HepG2 (cell line): ENCODE measurements at regions not wholly inside any gene's neighbourhood (a gene's known extent, or its start where the extent isn't known, plus 50 kb on each side); places are given as distances from the start of the nearest gene placed in this dataset.

Source experiments
- AGO2 ChIP-seq: fragments of 200-400 bp; formaldehyde crosslinking; optimal IDR thresholded peaks from 2 replicates; pipeline ENCODE3; 2017; ENCODE audit warnings: mild to moderate bottlenecking, low read depth, low read length, moderate library complexity
- CENPX ChIP-seq: sonication (generic); formaldehyde crosslinking; IDR thresholded peaks from 2 replicates; pipeline ENCODE4 v1.9.0; 2021; ENCODE audit warnings: mild to moderate bottlenecking, missing genetic modification reagents, moderate library complexity
- KLF15 ChIP-seq: sonication (generic); formaldehyde crosslinking; IDR thresholded peaks from 2 replicates; pipeline ENCODE4 v1.8.1; 2023; ENCODE audit warnings: borderline replicate concordance, mild to moderate bottlenecking, inconsistent platforms, missing genetic modification reagents, mixed read lengths
- NKX3-1 ChIP-seq: sonication (generic); formaldehyde crosslinking; IDR thresholded peaks from 2 replicates; pipeline ENCODE4 v1.5.0; 2020; ENCODE audit warnings: missing genetic modification reagents
- PAWR ChIP-seq: sonication (generic); formaldehyde crosslinking; IDR thresholded peaks from 2 replicates; pipeline ENCODE4 v1.4.0; 2020; ENCODE audit warnings: missing genetic modification reagents, mild to moderate bottlenecking, borderline replicate concordance
- PCBP1 ChIP-seq: fragments of 200-400 bp; formaldehyde crosslinking; IDR thresholded peaks from 2 replicates; pipeline ENCODE4 v1.6.1; 2017; ENCODE audit warnings: mild to moderate bottlenecking, low read depth, low read length, borderline replicate concordance
- YEATS4 ChIP-seq: sonication (generic); formaldehyde crosslinking; IDR thresholded peaks from 2 replicates; pipeline ENCODE4 v1.4.0; 2020; ENCODE audit warnings: missing genetic modification reagents, borderline replicate concordance
- ZBTB40 ChIP-seq, 2 experiments: fragments of 450-650 bp in 1 of 2; sonication (generic) in 1 of 2; formaldehyde crosslinking in 1 of 2; IDR thresholded peaks; 2 replicates each; pipeline versions ENCODE4 v1.6.1 to v1.8.0; 2016 to 2022; ENCODE audit warnings: antibody characterized with exemption in 1 of 2, mild to moderate bottlenecking in 1 of 2, missing genetic modification reagents in 1 of 2
- ZSCAN20 ChIP-seq: sonication (generic); formaldehyde crosslinking; IDR thresholded peaks from 2 replicates; pipeline ENCODE4 v1.4.0; 2020; ENCODE audit warnings: missing genetic modification reagents, mild to moderate bottlenecking, borderline replicate concordance
- ZSCAN21 ChIP-seq: sonication (generic); formaldehyde crosslinking; IDR thresholded peaks from 2 replicates; pipeline ENCODE4 v1.8.0; 2022; ENCODE audit warnings: mild to moderate bottlenecking, missing genetic modification reagents, moderate library complexity, borderline replicate concordance

- TF ChIP-seq ZBTB40 (IDR thresholded peaks at IDR 0.05) = no peak
- TF ChIP-seq ZBTB40 (CRISPR knock-in tag; IDR thresholded peaks at IDR 0.05) = no peak
- TF ChIP-seq PAWR (CRISPR knock-in tag) = no peak
- TF ChIP-seq YEATS4 = no peak
- TF ChIP-seq ZSCAN21 = no peak
- no peak for TF ChIP-seq ZSCAN20 (CRISPR knock-in tag)
- TF ChIP-seq AGO2 = no peak
- no peak for TF ChIP-seq CENPX (CRISPR knock-in tag)
- no peak for TF ChIP-seq PCBP1
- TF ChIP-seq KLF15 (CRISPR knock-in tag) = no peak
- no peak for TF ChIP-seq NKX3-1 (CRISPR knock-in tag)
These were observed 833.0 kb upstream of the CADM2 start (continued) for GRCh38 chr3:84125760-84126159.
